ENCODE measurements at regions not wholly inside any gene's neighbourhood (a gene's known extent, or its start where the extent isn't known, plus 50 kb on each side); places are given as distances from the start of the nearest gene placed in this dataset.
"Not testable (repeated sequence)": the region's sequence is repeated elsewhere in the genome, so short reads cannot be mapped to it uniquely, and the experiment has no call there.

DNA sequence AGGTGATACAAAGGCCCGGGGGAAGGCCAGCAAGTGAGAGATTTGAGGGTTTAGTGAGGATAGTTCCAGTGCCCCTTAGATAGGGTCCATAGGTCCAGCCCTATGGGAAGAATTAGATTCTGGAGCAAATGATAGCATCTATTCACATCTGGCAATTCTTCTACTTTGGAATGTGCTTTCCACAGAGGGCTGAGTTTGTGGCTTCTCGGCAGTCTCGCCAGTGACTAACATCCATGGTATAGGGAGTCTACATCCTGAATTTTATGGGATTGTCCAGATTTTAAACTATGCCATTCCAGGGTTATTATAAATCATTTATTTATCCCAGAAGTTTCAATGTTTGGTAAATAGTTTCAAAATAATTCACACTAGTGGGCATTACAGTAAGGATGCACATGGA, 207.3 kb upstream of the ADO start:
- Histone ChIP-seq H3K27me3 (no peaks in the 10 kb centered on the region), H3K9me3 (peaks cover 4% of the 10 kb centered on the region), H3K36me3 (no peaks in the 10 kb centered on the region), H3K4me3 (no peak overlapping the region)
- no peak for DNase-seq

DNA sequence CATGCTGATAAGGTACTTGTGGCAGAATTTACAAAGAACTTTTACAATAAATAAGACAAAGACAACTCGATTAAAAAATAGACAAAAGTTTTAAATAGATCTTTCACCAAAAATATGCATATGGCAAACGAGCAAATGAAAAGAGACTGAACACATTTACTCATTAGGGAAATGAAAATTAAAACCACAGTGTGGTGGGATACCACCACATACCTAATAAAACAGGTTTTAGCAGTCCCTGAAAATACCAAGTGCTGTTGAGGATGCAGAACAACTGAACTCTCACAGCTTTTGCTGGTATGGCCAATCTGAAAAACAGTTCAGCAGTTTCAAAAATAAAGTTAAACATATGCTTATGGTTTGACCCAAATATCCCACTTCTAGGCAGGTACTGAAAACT, 205.4 kb upstream of the ADO start:
- H3K9me3 ChIP-seq, result peaks cover 4% of the 10 kb centered on the region
- no peak overlapping the region for H3K4me3 ChIP-seq
- no peaks in the 10 kb centered on the region for H3K27me3 ChIP-seq
- DNase-seq, result no peak
- H3K36me3 ChIP-seq, result no peaks in the 10 kb centered on the region

DNA sequence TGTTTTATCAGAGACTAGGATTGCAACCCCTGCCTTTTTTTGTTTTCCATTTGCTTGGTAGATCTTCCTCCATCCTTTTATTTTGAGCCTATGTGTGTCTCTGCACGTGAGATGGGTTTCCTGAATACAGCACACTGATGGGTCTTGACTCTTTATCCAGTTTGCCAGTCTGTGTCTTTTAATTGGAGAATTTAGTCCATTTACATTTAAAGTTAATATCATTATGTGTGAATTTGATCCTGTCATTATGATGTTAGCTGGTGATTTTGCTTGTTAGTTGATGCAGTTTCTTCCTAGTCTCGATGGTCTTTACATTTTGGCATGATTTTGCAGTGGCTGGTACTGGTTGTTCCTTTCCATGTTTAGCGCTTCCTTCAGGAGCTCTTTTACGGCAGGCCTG, 198.0 kb upstream of the ADO start:
- H3K4me3 ChIP-seq, H3K27me3 ChIP-seq, DNase-seq, H3K36me3 ChIP-seq, H3K9me3 ChIP-seq: not testable (repeated sequence)

DNA sequence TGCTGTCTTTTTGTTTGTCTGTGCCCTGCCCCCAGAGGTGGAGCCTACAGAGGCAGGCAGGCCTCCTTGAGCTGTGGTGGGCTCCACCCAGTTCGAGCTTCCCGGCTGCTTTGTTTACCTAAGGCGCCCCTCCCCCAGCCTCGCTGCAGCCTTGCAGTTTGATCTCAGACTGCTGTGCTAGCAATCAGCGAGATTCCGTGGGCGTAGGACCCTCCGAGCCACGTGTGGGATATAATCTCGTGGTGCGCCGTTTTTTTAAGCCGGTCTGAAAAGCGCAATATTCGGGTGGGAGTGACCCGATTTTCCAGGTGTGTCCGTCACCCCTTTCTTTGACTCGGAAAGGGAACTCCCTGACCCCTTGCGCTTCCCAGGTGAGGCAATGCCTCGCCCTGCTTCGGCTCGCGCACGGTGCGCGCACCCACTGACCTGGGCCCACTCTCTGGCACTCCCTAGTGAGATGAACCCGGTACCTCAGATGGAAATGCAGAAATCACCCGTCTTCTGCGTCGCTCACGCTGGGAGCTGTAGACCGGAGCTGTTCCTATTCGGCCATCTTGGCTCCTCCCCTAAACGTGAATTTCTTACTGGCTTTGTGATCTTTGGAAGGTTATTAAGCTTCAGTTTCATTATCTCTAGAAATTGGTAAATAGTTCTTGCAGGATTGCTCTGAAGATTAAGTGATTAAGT, 196.2 kb upstream of the ADO start:
- H3K9me3 ChIP-seq, H3K4me3 ChIP-seq, DNase-seq: not testable (repeated sequence)

DNA sequence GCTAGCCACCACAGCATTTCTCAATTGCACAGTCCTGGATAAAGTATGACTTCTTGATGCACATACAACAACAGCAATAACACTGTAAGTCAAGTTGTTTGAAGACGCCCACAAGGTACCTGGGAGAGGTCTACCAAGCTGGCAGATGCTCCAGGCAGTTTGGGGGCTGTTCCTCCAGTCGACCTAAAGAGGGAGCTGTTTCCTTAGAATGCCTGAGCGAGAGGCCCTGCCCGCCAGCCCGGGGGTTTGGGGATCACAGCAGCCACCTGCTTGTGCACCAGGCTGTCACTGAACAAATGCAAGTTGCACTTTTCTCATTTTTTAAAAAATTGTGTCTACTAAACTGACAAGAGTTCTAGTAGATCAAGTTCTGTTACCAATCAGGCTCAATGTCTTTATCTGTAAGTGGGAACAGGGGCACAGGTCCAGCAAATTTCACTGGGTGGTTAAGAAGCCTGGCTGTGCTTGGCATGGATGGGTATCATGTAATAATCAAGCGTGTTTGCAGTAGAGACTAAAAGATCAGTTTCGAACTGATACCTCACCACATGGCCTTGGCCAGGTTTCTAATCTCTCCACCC, 193.8 kb upstream of the ADO start:
- Histone ChIP-seq H3K9me3 (no peaks in the 10 kb centered on the region), H3K36me3 (no peaks in the 10 kb centered on the region), H3K4me3 (no peak overlapping the region), H3K27me3 (no peaks in the 10 kb centered on the region)
- peak; percentile 13 for DNase-seq

More for the DNA sequence above, 196.2 kb upstream of the ADO start:
- not testable (repeated sequence) for H3K27me3 ChIP-seq, H3K36me3 ChIP-seq

DNA sequence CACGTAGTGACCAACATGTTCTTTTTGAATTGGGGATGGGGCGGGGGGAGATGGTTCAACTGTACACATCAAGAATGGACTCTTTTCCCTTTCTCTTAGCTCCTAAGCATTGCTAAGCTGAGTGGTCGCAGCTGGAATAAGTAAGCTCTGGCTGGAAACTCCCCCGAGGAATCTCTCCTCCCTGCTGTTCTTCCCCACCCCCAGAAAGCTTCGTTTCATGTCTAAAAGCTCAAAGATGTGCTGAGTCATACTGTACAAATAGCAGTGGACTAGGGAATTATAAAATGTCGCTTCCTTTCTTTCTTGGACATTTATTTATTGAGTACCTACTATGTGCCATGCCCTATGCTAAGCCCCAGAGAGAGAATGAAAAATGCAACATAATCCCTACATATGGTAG, 191.1 kb upstream of the ADO start:
- Histone ChIP-seq H3K36me3 (no peaks in the 10 kb centered on the region), H3K4me3 (no peak overlapping the region), H3K27me3 (no peaks in the 10 kb centered on the region), H3K9me3 (no peaks in the 10 kb centered on the region)
- no peak for DNase-seq

DNA sequence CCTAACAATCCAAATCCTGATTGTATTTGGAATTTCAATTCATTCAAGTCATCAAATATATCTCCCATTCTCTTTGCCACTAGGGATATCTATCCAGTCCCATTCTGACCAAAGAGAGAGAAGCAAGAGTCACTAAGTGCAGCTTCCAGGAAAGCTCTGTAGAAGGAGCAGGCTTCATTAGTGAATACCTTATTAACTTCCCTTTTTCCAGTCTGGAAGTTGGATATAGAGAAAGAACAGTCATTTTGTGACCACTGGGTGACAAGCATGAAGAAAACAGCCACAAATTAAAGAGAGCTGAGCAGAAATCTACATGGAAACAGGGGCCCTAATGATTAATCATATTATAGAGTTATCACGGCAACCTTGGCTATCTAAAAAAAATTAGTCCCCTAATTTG, 190.7 kb upstream of the ADO start:
- no peaks in the 10 kb centered on the region for H3K36me3 ChIP-seq
- H3K27me3 ChIP-seq, result no peaks in the 10 kb centered on the region
- H3K4me3 ChIP-seq, result no peak overlapping the region
- no peak for DNase-seq
- no peaks in the 10 kb centered on the region for H3K9me3 ChIP-seq

DNA sequence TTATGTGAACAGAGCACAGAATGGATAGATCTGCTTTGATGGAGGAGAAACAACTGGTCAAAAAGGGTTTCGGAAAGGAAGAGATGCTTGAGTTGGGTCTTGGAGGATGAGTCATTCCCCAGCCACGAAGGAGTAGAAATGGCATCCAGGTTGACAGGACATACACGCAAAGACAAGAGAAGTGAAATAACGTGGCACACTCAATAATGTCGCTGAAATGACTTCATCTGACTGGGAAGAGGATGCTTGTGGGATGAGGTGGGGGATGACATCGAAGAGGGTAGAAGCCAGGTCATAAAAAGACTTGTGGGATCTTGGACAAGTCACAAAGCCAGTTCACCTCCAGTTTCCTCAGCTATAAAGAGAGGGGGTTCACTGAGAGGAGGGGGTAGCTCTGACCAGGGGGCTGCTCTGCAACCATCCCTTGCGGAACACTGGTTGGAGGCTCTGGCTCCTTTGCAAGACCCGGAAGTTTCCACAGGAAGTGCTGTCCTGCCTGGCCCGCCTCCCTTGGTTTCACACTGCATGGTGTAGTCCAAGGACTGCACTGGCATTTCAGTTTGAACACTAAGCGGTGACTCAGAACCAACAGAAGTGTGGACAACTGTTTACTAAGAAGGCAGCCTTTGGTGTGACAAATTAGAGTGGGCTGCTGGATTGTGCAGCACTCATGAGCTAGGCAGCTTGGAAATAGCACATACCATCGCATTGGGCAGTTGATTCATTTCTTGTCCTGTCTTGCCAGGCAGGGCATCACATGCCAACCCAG, 189.9 kb upstream of the ADO start:
- H3K4me3 ChIP-seq, result no peak overlapping the region
- H3K9me3 ChIP-seq, result no peaks in the 10 kb centered on the region
- H3K36me3 ChIP-seq, result no peaks in the 10 kb centered on the region
- peak; percentile 89 for DNase-seq
- no peaks in the 10 kb centered on the region for H3K27me3 ChIP-seq

DNA sequence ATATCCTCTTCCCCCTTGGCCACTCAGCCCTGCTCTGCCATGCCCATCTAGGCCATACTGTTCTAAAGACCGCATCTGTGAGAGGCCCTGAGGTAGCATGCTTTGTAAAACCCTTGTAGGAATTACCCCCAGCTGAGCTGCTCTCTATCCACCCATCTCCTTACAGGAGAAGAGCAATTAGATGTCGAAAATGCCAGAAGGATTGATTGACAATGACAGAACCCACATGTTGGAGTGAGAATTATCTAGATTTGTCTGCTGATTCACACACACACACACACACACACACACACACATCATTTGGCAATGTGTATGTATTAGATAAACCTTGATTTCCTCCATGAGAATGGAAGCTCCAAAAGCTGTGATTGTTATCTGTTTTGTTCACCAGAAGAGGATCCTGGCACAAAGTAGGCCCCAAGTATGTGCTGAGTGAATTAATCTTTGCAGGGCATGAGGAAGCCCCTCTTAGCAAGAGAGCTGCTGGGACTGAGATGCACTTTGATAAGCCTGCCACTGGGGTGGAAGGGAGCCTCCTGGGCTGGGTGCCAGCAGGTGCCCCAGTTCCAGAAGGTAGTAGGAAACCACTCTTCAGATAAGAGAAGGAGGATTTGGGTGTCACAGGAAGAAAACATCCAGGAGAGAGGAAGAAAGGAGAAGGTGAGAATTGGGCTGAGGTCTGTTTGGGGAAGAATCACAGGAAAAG, 187.5 kb upstream of the ADO start:
- Histone ChIP-seq H3K27me3 (no peaks in the 10 kb centered on the region), H3K9me3 (no peaks in the 10 kb centered on the region), H3K4me3 (no peak overlapping the region), H3K36me3 (no peaks in the 10 kb centered on the region)
- no peak for DNase-seq

DNA sequence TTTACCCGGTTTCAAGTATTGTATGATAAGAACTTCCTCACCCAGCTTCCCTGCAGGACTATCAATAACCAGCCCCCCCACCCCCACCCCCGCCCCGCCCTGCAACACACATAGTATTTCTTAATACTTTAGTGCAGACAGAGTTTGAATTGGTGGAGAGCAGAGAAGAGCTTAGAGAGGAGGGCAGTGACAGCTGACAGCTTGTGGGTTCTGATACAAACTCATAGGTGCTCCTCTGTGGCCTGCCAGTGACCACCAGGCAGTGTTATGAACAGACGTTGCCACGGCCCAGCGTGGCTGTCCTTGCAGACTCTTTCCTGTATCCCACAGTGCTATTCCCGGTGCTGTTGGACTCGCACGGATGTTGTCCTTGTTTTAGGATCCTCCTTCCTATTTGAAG, 186.9 kb upstream of the ADO start:
- Histone ChIP-seq H3K4me3 (no peak overlapping the region), H3K27me3 (no peaks in the 10 kb centered on the region), H3K36me3 (no peaks in the 10 kb centered on the region), H3K9me3 (no peaks in the 10 kb centered on the region)
- no peak for DNase-seq

DNA sequence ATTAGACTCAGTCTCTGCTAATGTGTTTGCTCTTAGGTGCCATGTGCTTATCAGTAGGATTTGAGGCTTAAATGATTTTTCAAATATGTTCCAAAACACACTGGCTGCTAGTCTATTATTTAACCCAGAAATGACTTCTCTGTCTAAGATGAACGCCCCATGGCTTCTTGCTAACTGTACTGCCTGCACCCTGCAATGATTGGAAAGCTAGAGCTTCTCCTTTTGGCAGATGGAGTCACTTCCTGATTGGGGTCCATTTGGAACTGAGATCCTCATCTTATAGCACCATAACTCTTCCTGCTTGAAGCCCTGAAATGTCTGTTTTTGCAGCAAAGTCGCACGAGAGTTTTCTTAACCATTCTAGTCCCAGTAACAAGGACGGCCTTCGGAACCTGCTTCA, 186.5 kb upstream of the ADO start:
- no peak for DNase-seq
- Histone ChIP-seq H3K27me3 (no peaks in the 10 kb centered on the region), H3K4me3 (no peak overlapping the region), H3K9me3 (no peaks in the 10 kb centered on the region), H3K36me3 (no peaks in the 10 kb centered on the region)

DNA sequence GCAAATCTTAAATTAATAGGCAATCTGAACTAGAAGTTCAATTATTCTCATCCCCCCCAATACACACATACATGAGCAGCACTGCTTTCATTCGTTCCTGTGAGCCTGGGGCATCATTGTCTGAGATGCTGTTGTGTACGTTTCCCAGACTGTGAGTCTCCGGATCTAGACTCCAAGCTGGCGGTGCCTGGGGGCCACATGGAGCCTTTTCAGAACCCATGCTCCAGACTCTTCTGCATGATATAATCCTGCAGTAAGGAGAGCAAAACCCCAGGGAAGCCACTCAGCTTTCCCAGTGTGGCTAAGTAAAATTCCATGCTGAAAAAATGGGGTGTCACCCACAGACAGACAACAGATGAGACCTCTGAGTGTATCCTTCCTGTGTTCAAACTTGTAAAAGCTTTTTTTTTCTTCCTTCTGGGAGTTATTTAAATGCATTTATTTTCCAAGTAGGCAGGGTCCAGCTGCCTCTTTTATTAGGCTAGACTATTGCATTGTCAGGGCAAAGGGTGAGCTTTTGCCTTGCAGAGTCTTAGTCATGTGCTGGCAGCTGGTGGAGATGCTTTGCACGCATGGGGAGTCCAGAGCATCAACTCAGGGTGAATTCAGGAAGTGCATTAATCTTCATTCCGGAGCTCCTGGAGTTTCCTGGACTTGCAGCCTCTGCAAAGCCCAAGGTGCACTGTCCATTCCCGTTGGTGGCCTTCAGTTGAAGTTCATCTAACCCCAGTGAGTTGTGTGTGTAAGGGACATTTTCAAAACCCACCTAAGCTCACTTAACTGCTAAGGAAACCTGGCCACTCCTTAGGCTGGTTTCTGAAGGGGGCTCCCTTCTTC, 185.7 kb upstream of the ADO start:
- H3K9me3 ChIP-seq, result no peaks in the 10 kb centered on the region
- peak; percentile 96 for DNase-seq
- no peak overlapping the region for H3K4me3 ChIP-seq
- no peaks in the 10 kb centered on the region for H3K36me3 ChIP-seq
- no peaks in the 10 kb centered on the region for H3K27me3 ChIP-seq

DNA sequence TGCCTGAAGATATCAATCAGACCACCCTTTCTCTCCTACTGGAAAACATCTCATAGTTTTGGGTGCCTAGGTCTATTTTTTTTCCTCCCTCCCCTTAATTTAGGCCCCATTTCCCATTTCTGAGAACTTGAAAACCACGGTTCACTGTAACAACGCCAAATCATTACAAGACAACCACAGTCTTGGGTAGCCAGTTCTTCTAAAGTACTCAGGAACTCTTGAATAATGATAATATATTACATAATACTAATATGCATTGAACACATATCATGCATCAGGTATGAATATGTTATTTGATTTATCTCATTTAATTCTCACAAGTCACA, 185.1 kb upstream of the ADO start:
- no peak for DNase-seq
- no peak overlapping the region for H3K4me3 ChIP-seq
- no peaks in the 10 kb centered on the region for H3K36me3 ChIP-seq
- no peaks in the 10 kb centered on the region for H3K27me3 ChIP-seq
- no peaks in the 10 kb centered on the region for H3K9me3 ChIP-seq

DNA sequence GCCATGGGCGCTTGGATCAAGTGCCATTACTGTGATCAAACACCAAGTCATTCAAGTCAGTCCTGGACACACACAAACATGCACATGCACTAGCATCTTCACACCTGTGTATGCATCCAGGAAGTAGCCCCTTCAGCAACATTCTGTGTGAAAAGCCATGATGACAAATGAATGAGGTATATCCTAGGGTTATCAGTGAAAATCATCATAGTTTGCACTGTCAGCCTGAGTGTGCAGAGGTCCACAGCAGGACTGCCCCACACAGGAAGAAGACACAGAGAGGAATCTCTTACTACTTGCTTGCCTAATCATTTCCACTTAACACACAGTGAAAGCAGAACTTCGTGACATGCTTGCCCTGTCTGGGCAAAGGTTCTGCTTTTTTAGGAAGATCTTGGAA, 184.0 kb upstream of the ADO start:
- Histone ChIP-seq H3K9me3 (no peaks in the 10 kb centered on the region), H3K27me3 (no peaks in the 10 kb centered on the region), H3K4me3 (no peak overlapping the region), H3K36me3 (no peaks in the 10 kb centered on the region)
- no peak for DNase-seq

DNA sequence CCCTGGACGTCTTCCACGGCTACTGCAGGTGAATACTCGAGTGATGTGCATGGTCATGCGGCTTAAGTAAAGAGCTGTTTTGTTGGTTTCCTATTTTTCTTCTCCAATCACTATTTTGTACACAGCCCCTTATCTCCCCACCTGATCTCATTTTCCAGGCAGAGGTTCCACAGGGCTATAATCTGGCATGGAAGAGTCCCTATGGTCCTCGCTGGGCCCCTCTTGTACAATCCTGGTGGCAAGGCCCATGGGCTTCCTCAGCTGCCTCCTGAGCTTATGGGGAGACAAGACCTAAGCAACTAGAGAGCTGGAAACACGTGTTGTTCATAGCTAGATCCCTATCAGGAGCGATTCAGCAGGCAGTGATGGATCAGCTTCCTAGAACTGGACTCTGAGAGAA, 181.3 kb upstream of the ADO start:
- DNase-seq, result no peak
- Histone ChIP-seq H3K36me3 (no peaks in the 10 kb centered on the region), H3K27me3 (no peaks in the 10 kb centered on the region), H3K9me3 (no peaks in the 10 kb centered on the region), H3K4me3 (no peak overlapping the region)

DNA sequence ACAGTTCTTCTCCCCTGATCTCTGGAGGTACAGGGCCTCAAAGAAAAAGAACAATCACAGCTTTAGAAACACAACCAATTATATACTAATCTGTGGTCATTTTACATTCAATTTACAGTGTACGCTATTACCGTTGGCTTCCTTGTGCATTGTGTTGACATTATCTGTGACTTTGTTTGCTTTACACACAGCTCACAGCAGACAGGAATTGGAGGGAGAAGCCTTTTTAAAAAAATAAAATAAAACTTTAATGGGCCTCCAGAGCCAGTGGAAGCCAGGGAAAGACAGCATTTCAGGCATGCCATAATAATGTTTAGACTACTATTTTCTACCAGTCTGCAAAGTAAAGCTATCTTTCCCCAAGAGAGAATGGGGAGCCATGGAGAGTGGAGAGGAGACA, 179.0 kb upstream of the ADO start:
- Histone ChIP-seq H3K36me3 (no peaks in the 10 kb centered on the region), H3K9me3 (no peaks in the 10 kb centered on the region), H3K27me3 (no peaks in the 10 kb centered on the region), H3K4me3 (no peak overlapping the region)
- DNase-seq, result no peak

DNA sequence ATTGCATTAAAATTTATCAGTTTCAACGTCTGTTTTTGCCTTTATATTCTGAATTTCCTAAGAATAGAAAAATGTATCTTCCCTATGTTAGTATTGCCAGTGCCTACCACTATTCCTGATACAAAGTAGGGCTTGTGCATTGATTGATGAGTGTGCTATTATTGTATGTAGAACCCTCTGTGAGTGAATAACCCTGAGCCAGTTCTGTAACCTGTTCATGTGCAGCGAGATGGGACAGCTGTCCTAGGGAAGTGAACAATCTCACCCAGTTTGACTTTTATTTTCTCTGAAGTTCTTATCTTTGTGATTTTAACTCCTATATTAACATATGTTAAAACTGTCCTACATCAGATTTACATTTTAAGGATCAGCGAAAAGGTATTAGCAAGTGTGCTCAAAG, 178.4 kb upstream of the ADO start:
- DNase-seq, result no peak
- H3K27me3 ChIP-seq, result no peaks in the 10 kb centered on the region
- H3K9me3 ChIP-seq, result no peaks in the 10 kb centered on the region
- H3K36me3 ChIP-seq, result no peaks in the 10 kb centered on the region
- no peak overlapping the region for H3K4me3 ChIP-seq
